ENCODE measurements at regions not wholly inside any gene's neighbourhood (a gene's known extent, or its start where the extent isn't known, plus 50 kb on each side); places are given as distances from the start of the nearest gene placed in this dataset.

DNA sequence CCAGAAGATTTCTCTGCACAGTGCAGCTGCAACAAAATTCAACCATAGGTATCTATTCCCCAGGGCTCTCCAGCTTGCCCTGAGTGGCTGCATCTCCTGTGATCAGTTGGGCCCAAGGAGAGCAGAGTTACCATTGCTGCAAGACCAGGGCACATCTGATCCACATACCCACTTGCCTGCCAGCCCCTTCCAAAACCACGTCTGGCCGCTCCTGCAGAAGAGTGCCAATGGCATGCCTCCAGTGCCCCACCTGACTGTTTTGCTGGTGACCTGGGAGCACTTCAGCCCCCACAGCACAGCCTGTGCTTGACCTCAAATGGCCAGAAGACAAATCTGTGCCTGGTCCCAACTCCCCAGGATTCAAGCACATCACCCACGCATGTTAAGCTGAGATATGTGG, 526.1 kb upstream of the GBE1 start:
- DNase-seq (ENCODE audit: low read depth), result no peak

- no peak for DNase-seq (ENCODE audit: low read depth)
Observed at GRCh38 chr3:82281205-82281604, 519.8 kb upstream of the GBE1 start.

DNA sequence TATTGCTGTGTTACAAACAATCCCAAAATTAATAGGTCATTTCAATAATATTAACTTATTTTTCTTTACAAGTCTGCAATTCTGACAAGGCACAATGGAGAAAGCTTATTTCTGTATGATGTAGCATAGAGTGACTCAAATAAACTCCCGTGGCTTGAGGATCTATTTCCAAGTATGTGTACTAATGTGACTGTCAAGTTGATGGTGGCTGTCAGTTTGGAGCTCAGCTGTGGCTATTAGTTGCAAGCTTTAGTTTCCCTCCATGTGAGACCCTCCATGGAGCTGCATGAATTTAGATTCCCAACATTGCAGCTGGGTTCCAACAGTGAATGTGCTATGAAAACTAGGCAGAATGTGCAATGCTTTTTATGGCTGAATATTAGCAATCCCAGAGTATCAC, 515.5 kb upstream of the GBE1 start:
- no peak for DNase-seq (ENCODE audit: low read depth)

GRCh38 chr3:82274897-82275296, 513.5 kb upstream of the GBE1 start:
- no peak for DNase-seq (ENCODE audit: low read depth)

GRCh38 chr3:82265747-82266146, 504.3 kb upstream of the GBE1 start:
- no peak for DNase-seq (ENCODE audit: low read depth)

DNA sequence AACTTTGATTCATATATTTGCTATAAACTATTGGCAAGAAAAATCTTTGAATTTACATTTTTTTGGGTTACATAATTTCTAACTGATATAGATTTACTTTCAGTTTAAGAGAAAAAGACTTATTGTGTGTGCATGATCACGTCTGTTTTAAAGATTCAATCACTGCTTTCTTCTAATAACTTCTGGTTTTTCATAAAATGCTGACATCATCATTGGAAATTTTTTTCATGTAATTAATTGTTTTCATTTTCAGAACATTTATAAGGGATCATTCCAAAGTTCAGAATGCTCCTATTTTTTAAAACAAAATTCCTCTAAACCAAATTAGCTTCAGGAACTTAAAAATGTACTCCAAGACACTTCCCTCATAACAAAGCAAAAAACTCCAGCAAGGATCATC, 500.7 kb upstream of the GBE1 start:
- no peak for DNase-seq (ENCODE audit: low read depth)

GRCh38 chr3:82261637-82262036, 500.2 kb upstream of the GBE1 start:
- no peak for DNase-seq (ENCODE audit: low read depth)

DNA sequence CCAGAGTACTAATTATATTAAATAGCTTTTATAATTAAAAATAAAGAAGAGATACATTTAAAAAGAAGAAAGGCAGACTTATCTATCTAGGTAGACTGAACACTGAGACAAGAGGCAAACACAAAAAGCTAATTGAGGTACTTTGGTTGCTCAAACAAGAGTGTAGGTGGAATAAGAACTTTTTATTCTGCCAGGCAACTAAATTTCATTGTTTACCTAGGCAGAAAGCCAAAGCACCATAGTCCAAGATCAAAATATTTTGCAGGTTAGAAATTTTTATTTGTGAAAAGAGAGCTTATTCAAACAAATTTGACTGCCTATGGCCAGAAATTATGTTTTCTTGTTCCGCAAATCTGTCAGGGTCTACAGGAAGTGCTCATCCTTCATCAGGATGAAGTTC, 499.6 kb upstream of the GBE1 start:
- no peak for DNase-seq (ENCODE audit: low read depth)

DNA sequence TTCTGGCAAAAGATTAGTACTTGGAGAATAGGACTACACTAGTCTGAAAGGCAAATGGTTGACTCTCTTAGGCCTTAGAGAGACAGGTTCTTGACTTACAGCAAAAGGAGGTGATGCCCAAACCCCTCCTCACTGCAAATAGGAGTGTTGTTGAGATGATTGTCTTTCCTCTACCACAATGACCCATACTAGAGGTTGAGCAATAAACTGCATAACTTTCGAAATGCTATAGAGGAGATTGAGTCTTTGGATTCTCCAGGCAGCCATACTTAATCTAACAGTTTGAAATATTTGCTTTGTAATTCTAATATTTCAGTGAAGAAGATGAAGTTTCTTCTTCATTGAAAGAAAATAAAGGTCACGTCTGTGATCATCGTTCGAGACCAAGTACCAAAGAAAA, 498.5 kb upstream of the GBE1 start:
- no peak for DNase-seq (ENCODE audit: low read depth)

DNA sequence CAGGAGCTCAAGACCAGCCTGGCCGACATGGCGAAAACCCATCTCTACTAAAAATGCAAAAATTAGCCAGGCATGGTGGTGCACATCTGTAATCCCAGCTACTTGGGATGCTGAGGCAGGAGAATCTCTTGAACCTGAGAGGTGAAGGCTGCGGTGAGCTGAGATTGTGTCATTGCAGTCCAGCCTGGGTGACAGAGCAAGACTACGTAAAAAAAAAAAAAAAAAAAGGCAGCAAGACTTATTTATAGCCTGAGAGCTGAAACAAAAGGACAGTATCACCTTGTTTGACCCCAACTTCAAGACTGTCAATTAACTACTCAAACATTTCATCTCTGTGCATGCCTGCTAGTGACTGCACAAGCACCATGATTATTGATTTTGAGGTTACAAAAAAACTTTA, 478.9 kb upstream of the GBE1 start:
- DNase-seq (ENCODE audit: low read depth), result no peak

- DNase-seq (ENCODE audit: low read depth), result no peak
Observed at GRCh38 chr3:82236257-82236656, 474.8 kb upstream of the GBE1 start.

- no peak for DNase-seq (ENCODE audit: low read depth)
Observed at GRCh38 chr3:82229397-82229796, 468.0 kb upstream of the GBE1 start.

DNA sequence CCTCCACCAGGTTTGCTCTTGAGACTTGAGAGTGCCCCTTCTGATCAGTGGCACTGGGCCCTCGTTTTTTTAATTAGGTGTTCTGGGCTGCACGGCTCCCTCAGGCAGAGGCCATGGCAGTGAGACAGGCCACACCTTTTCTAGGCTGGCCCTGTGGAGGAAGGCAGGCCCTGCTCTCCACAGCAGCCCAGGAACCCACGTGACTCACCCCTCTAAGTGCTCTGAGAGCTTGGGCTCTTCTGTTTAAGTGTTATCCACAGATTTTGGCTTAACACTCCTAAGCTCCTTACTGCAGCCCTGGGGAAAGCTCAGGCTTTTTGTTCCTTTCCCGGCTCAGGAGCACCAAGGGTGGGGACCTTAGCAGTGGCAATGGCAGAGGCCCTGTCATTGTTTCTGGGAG, 463.2 kb upstream of the GBE1 start:
- DNase-seq (ENCODE audit: low read depth), result no peak

DNA sequence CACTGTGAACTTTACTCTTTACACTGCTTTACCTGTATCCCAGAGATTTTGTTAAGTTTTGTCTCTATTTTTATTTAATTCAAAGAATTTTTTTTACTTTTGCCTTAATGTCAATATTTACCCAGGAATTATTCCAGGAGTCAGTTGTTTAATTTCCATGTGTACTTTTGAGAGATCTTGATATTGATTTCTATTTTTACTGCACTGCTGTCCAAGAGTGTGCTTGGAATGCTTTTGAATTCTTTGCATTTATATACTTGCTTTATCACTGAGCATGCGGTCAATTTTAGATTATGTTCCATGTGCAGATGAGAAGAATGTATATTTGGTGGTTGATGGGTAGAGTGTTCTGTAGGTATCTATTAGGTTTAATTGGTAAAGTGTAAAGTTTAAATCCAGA, 461.0 kb upstream of the GBE1 start:
- DNase-seq (ENCODE audit: low read depth), result no peak

DNA sequence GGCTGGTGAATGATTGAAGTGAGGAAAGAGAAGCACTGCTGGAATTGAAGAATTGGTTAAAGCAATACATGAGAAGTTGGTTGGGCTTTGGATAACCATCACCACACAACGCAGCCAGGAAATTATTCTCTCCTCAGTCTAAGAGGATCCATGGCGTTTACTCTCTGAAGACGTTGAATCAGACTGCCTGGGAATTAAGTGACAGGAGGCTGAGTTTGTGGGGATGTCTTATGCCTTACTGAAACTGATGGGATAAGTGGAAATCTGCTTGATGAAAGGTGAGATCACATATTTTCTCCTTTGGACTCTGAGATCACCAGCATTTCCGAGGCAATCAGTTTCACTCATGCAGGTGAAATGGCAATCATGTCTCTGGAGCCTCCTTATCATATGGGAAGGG, 456.1 kb upstream of the GBE1 start:
- DNase-seq (ENCODE audit: low read depth), result no peak

DNA sequence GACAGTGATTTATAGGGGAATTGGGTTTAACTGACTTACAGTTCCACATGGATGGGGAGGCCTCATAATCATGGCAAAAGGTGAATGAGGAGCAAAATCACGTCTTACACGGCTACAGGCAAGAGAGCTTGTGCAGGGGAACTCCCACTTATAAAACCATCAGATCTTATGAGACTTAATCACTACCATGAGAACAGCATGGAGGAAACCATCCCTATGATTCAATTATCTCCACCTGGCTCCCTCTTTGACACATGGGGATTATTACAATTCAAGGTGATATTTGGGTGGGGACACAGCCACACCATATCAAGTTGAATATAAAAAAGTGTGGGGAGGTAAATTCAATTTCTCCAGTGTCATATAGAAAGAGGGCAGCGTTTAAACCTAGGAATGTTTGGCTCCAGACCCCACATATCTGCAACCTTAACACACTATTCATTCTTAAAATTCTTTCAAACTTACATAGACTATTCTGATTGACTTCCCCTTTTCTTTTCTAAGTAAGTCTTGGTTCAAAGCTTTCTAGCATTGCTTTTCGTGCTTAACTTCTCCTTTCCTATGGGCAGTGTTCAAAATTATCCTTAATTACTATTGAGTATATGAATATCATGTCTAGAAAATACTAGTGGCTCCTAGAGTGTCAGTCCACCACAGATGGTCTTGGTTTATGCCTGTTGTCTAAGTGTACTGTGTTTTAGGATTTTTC, 446.7 kb upstream of the GBE1 start:
- no peak for DNase-seq (ENCODE audit: low read depth)

DNA sequence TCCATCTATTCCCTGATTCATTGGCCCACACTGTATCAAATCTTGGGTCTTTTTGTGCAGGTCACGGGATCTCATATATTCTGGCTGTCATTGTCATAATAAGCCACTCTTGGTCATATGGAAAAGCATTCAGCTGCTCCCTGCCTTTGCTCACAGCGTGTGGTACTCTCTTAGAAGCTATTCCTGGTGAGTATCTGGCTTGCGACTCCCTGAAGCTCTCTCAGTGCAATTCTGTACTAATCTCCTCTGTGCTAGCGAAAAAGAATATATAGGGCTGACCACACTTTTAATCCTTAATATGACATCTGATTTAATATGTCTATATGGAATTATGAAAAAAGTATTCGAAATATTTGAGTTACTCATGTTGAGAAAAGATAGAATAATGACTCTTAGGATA, 440.8 kb upstream of the GBE1 start:
- no peak for DNase-seq (ENCODE audit: low read depth)

DNA sequence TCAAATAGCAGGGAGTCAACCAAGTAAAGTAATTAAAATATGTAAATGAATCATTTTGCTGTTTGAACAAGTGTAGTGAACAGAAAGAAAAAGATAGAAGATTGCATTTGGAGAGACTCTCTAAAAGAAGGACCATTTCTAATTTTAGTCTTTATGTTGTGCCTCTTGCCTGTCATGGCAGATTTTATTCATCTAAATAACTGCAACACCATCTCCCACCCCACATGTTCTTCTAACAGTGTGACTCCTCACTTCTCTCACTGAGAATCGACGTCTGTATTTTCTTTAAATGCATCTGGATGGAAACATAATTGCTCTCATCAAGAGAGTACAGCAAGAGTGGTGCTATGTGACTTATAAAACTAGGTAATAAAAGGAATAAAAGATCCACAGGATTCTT, 439.9 kb upstream of the GBE1 start:
- no peak for DNase-seq (ENCODE audit: low read depth)

GRCh38 chr3:82198009-82198408, 436.6 kb upstream of the GBE1 start:
- no peak for DNase-seq (ENCODE audit: low read depth)

DNA sequence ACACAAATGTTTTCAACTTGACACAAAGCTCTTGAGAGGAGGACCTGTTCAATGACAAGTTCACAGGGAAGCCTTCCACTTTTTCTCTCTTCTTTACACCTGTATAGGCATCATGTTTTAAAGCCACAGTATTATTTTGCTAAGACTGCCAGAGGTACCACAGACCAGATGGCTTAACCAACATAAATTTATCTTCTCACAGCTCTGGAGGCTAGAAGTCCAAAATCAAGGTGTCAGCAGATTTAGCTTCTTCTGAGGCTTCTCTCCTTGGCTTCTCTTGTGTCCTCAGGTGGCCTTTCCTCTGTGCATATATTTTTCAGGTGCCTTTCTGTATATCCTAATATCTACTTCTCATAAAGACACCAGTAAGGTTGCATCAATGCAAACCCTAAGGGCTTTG, 435.2 kb upstream of the GBE1 start:
- no peak for DNase-seq (ENCODE audit: low read depth)

- no peak for DNase-seq (ENCODE audit: low read depth)
Observed at GRCh38 chr3:82194870-82195269, 433.4 kb upstream of the GBE1 start.

- DNase-seq (ENCODE audit: low read depth), result no peak
Observed at GRCh38 chr3:82186017-82186416, 424.6 kb upstream of the GBE1 start.

DNA sequence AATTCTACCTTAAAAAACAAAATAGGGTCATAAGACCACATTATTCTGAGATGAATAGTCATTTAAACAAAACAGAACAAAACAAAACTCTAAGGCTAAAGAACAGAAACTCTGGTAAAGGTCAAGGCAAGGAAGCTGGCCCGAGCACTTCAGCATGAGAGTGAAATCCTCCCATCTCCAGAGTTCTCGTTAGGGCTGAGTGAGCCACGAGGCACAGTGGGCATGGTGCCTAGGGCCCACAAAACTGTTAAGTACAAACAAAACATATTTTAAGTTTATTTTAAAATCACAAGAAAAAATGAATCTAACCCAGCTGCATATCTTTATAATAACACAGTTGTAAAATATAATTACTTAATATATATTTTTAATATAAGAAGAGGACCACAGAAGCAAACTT, 417.8 kb upstream of the GBE1 start:
- no peak for DNase-seq (ENCODE audit: low read depth)

DNA sequence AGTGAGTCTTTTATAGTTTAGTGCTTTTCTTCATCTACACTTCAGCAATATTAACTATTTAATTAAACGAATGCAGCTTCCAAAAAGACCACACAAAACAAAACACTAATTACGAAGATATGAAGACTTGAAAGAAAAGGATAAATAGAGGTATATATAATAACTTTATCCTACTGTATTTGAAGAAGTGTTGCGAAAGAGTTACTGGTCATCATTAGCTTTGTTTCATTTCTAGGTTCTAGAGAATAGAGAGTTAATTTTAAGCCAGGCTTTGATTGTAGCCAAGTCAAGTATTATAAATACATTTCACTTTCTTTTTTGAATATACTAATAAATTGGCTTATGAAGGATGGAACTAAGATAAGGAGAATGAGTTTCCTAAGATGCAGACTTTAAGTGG, 416.8 kb upstream of the GBE1 start:
- DNase-seq (ENCODE audit: low read depth), result no peak

DNA sequence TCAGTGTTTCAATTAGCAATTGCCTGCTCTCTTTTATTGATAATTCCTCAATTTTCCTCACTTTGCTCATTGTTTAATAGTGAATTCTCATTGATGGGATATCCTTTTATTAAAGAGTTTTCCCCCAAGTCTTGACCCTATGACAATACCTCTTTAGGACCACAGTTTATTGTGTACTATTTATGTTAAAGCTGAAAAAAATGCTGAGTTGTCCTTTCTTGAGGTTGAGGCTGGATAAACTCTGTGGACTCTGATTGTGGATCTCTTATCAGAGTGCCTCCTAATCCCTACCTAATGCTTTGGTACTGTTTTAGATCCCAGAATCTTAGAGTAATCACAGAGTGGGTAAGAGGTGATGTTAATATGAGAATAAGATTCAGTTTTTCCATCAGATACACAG, 416.3 kb upstream of the GBE1 start:
- no peak for DNase-seq (ENCODE audit: low read depth)

All from activated gamma-delta T cell treated with anti-CD3 and anti-CD28 coated beads, Interleukin-2, amount 50 U/mL, for 16 hours (primary cell).